COLO829 (cell line): ENCODE measurements at regions not wholly inside any gene's neighbourhood (a gene's known extent, or its start where the extent isn't known, plus 50 kb on each side); places are given as distances from the start of the nearest gene placed in this dataset.
"Not testable (repeated sequence)": the region's sequence is repeated elsewhere in the genome, so short reads cannot be mapped to it uniquely, and the experiment has no call there.

Source experiments
- DNase-seq: peaks from one replicate; pipeline ENCODE4 v3.0.0; 2012; ENCODE audit warnings: low spot score

DNA sequence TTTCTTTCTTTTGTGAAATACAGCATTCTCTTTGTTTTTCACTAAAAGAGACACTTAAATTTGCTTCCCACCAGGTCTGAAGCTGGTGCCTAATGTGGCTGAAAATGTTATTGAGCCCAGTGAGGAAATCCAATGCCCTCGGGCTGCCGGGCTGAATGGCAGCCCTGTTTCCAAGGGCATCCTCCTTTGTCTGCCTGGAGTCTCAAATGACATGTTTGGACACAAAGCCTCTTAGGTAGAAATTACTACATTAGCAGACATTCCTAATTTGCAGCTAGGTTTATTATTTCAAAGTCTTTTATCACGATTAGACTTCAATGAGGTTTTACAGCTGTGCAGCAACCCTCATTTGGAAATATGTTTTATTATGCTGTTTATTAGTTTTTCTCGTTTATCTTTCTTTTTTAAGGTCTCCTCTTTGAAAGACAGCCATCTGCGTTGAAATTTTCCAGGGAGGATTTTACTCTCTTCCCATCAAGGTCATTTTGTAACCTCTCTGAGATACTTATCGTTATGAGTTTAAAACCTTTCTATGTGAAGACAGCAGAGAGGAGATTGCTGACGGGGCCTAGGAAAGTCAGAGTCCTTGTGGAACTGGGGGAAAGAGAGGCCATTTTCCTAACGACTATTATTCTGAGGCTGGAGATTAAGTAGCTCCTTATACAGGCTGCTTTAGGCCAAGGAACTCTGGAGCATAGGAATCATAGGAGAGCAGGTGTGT, 59.0 kb upstream of the ZNF532 start:
- peak; percentile 88 for DNase-seq

- DNase-seq, result no peak
These were observed 57.6 kb upstream of the ZNF532 start for GRCh38 chr18:58806826-58807714.

- DNase-seq, result no peak
These were observed 56.9 kb upstream of the ZNF532 start for GRCh38 chr18:58807766-58808165.

DNA sequence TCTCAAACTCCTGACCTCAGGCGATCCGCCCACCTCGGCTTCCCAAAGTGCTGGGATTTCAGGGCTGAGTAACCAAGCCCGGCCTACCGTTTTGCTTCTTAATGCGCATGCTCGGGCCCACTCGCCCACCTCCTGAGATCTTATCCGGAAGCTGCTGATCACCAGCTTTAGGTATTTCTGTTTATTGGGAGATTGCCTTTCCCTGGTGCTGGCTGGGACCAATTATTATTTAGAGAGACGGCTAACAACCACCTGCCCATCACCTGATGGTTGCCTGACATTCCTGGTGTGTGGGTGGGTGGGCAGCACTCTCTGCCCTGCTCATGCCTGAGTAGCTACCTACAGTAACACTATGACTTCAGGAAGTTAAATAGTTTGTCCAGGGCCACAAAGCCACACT, 56.3 kb upstream of the ZNF532 start:
- DNase-seq, result no peak

DNA sequence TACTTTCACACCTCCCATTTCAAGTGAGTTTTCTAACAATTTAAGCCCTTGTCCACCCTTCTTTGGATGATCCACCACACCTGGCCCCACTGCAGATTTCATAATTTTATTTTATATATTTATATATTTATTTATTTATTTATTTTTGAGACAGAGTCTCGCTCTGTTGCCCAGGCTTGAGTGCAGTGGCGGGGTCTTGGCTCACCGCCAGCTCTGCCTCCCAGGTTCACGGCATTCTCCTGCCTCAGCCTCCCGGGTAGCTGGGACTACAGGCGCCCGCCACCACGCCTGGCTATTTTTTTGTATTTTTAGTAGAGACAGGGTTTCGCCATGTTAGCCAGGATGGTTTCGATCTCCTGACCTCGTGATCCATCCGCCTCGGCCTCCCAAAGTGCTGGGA, 52.8 kb upstream of the ZNF532 start:
- DNase-seq, result not testable (repeated sequence)

DNA sequence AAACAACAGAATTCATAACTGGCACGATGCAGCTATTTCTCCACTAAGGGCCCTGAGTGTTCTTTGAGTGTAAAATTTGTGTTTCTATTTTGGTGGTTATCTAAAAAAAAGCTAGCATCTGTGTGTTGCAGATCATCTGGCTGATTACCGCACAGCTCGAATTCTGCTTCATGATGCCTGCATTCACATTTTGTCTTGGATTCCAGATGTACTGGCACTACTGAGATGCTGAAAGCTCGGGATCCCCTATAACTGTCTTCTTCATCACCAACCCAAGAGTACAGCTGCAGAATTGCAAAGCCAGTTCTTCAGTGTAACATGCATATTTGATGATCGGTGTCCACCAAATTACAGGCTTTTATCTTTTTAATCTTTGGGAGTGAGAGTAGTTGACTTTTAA, 51.6 kb upstream of the ZNF532 start:
- DNase-seq, result no peak

GRCh38 chr18:58813561-58814225, 51.0 kb upstream of the ZNF532 start:
- DNase-seq, result no peak

DNA sequence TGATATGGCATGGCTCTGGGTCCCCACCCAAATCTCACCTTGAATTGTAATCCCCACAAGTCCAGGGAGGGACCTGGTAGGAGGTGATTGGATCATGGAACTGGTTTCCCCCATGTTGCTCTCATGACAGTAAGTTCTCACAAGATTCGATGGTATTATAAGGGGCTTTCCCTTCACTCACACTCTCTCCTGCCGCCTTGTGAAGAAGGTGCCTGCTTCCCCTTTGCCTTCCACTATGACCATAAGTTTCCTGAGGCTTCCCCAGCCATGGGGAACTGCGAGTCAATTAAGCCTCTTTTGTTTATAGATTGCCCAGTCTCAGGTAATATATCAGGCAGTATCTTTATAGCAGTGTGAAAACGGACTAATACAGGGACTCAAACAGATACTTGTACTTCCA, 50.4 kb upstream of the ZNF532 start:
- no peak for DNase-seq
